Pancreas (tissue), 10 donors: ENCODE measurements at regions not wholly inside any gene's neighbourhood (a gene's known extent, or its start where the extent isn't known, plus 50 kb on each side); places are given as distances from the start of the nearest gene placed in this dataset.

Source experiments
- ATAC-seq, 4 donors: fragments of 200-7000 bp; cut with Tn5 transposase; one replicate each; pipeline versions ENCODE4 v1.8.0 to v1.9.1; 2020; ENCODE audit warnings: mild to moderate bottlenecking in 4 of 4, moderate library complexity in 4 of 4
- DNase-seq, 6 donors: peaks; one replicate each; pipeline ENCODE4 v3.0.0-alpha.2; 2020
- FAIRE-seq: peaks from 2 replicates; lab custom pipeline; 2012; peaks lifted over from hg19 to GRCh38; lab: Jason Lieb, UNC
- H3K27ac ChIP-seq, 4 donors: fragments of 200-600 bp; sonication (generic); 1 replicate in 3 of 4; 2 replicates in 1 of 4; pipeline versions ENCODE4 v1.5.0 to v1.8.0; 2020
- H3K27me3 ChIP-seq, 4 donors: fragments of 200-600 bp; one replicate each; pipeline ENCODE4 v1.8.0; 2021
- H3K36me3 ChIP-seq, 3 donors: fragments of 200-600 bp; sonication (generic) in 1 of 3; one replicate each; pipeline versions ENCODE4 v1.5.0 to v1.8.0; 2020 to 2021
- H3K4me1 ChIP-seq, 3 donors: fragments of 200-600 bp; one replicate each; pipeline ENCODE4 v1.8.0; 2021
- H3K4me3 ChIP-seq, 4 donors: fragments of 200-600 bp; sonication (generic) in 2 of 4; one replicate each; pipeline versions ENCODE4 v1.5.0 to v1.8.0; 2020 to 2021
- H3K9me3 ChIP-seq, 4 donors: fragments of 200-600 bp; one replicate each; pipeline ENCODE4 v1.8.0; 2021
- WGBS, 2 donors: extraction: QIAGEN DNeasy Blood & Tissue Kit; methylation state at CpG; one replicate each; pipeline ENCODE4 v1.1.7; 2013; 5-methylcytosine and 5-hydroxymethylcytosine counted together
- intact Hi-C, 3 donors: fragments of 100-400 bp; cut with DNase I; formaldehyde crosslinking; loops; one replicate each; pipeline versions ENCODE4 v1.11.1 to v1.14.2; 2022
- TF ChIP-seq, protein P1 (sequence below), 4 donors: fragments of 200-600 bp; sonication (generic) in 3 of 4; IDR thresholded peaks; one replicate each; pipeline versions ENCODE4 v1.5.0 to v1.8.0; 2021; ENCODE audit warnings: antibody characterized with exemption in 4 of 4
- donor health status: healthy with polysubstance abuse.
- donor health status: DM: no; HTN: no; CAD: no; lungs with moderate emphysema.
- donor health status: DM: no; HTN: no; CAD: no.
- donor health status: control.
- donor health status: control.
- donor health status: Bipolar disorder and iron deficiency.
- donor health status: DM: yes; HTN: yes; CAD: no.
- donor health status: DM: no; HTN: no; CAD: no.
- donor health status: DM: no; HTN: no; CAD: no.
- donor health status: DM: yes; HTN: yes; CAD: no.

DNA sequence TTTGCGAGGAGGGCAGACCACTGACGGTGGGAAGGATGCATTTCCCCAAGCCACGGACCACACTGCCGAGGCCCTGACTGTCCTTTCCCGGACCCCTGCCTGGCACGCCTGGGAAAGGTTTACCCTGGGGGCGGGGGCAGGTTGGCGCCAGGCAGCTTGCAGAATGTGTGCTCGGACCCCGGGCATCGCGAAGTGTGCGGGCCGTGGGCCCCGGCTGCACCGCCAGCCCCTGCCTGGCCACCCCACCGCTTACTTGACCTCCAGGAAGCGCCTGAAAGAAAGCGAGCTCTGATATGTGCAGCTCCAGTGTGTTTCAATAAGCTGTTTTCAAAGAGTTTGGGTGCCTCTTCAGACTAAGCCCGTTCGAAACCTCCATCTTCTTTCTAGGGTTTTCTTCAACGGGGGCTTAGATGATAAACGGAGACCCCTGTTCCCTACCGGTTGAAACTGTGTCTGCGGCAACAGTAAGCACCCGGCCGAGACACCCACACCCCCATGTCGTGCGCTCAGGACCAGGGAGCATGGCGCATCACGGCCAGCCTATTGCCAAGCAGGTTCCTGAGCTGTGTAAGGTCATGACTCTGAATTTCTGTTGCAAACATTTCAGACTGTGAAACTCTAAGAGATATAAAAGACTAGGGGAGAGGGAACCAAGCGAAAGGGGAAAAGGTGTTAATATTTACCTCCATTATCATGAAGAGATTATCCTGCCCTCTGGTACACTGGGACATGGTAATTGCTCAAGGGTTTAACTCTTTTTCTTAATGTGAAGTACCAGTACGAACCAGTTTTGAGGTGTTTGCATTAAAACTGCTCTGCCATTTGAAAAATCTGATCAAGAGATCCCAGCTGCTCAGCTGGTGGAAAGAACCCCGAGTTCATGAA is 231.2 kb upstream of the FOXQ1 start:
- intact Hi-C loops, result no loop called here
- H3K4me3 ChIP-seq, result no peak overlapping the region
- H3K27ac ChIP-seq, result peak overlapping the region in 3 of 4 donors; percentile 11 to 50 (median 49)
- no peak for FAIRE-seq
- ATAC-seq, result peak; percentile 68 to 84 (median 80)
- H3K4me1 ChIP-seq, result peaks cover 7 to 18% (median 15%) of the 10 kb centered on the region in 3 donors
- TF ChIP-seq, protein P1, sequence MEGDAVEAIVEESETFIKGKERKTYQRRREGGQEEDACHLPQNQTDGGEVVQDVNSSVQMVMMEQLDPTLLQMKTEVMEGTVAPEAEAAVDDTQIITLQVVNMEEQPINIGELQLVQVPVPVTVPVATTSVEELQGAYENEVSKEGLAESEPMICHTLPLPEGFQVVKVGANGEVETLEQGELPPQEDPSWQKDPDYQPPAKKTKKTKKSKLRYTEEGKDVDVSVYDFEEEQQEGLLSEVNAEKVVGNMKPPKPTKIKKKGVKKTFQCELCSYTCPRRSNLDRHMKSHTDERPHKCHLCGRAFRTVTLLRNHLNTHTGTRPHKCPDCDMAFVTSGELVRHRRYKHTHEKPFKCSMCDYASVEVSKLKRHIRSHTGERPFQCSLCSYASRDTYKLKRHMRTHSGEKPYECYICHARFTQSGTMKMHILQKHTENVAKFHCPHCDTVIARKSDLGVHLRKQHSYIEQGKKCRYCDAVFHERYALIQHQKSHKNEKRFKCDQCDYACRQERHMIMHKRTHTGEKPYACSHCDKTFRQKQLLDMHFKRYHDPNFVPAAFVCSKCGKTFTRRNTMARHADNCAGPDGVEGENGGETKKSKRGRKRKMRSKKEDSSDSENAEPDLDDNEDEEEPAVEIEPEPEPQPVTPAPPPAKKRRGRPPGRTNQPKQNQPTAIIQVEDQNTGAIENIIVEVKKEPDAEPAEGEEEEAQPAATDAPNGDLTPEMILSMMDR (IDR thresholded peaks at IDR 0.05), result no peak
- no peaks in the 10 kb centered on the region for H3K36me3 ChIP-seq
- no peaks in the 10 kb centered on the region for H3K9me3 ChIP-seq
- H3K27me3 ChIP-seq, result no peaks in the 10 kb centered on the region
- 76 to 78% methylated on average over 34 of the region's 34 CpGs for WGBS, 2 donors
- peak in 2 of 6 donors; percentile 43 to 68 for DNase-seq

DNA sequence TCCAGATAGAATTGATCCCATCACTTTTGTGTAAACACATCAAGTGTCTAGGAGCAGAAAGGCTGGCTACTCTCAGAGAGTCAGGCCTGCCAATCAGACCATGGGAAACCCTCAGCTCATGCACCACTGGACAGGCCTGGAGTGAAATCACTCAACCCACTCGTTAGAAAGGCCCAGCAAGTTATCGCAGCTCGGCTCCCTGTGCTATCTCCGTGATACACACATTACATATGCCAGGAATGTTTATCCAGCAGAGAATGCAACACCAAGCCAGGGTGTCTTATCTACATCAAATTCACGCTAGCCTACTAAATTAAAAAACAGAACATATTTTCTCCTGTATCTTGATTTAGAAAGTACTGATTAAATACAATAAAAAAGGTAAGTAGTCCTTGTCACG is 232.4 kb upstream of the FOXQ1 start:
- no peak overlapping the region for H3K4me3 ChIP-seq
- no peak for FAIRE-seq
- TF ChIP-seq, protein P1 (IDR thresholded peaks at IDR 0.05), result no peak
- intact Hi-C loops, result no loop called here
- no peak for DNase-seq
- WGBS, 2 donors, result 45 to 46% methylated on average over 6 of the region's 6 CpGs
- no peaks in the 10 kb centered on the region for H3K36me3 ChIP-seq
- H3K4me1 ChIP-seq, result peaks cover 7 to 21% (median 20%) of the 10 kb centered on the region in 3 donors
- no peaks in the 10 kb centered on the region for H3K9me3 ChIP-seq
- no peaks in the 10 kb centered on the region for H3K27me3 ChIP-seq
- no peak overlapping the region for H3K27ac ChIP-seq
- ATAC-seq, result peak in 3 of 4 donors; percentile 7 to 31 (median 8)

DNA sequence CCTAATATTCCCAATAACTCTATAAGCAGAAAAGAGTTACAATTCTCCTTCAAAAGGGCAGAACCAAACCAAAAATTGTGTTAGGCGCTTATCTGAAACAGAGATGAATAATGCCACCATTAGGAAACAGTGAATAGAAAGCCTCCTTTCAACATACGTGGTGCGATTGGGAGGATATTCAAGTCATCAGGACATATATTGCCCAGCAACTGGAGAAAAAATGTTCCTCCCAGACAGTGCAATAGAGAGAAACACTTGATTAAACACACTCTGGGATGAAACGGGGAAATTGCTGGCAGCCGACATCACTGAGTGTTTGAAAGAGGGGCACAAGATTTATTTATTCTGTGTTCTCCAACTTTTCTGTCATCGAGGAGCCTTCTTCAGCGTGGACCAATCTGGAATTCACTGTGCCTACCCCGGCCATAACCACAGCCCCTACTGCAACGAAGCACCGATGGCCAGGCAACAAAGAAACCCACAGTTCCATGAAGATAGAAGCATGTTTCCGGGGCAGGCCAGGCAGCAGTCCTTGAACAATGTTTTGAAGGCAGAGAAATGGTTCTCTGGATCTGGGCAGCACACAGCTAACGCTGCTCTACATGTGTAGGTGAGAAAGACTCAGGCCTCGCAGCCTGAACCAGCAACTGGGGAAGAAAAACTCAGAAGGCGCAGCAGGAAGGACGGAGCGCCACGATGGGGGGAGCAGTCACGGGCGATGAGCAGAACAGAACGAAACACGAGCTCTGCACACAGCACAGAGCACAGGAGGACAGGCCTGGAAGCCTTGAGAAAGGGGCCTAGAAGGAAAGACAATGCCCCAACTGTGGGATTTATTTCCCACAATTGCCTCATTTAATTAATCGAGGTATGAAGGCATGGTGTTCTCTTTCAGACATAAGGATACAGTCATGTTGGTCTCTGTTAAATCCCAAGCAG is 234.2 kb upstream of the FOXQ1 start:
- intact Hi-C loops, result no loop called here
- 89 to 96% methylated on average over 22 of the region's 22 CpGs for WGBS, 2 donors

DNA sequence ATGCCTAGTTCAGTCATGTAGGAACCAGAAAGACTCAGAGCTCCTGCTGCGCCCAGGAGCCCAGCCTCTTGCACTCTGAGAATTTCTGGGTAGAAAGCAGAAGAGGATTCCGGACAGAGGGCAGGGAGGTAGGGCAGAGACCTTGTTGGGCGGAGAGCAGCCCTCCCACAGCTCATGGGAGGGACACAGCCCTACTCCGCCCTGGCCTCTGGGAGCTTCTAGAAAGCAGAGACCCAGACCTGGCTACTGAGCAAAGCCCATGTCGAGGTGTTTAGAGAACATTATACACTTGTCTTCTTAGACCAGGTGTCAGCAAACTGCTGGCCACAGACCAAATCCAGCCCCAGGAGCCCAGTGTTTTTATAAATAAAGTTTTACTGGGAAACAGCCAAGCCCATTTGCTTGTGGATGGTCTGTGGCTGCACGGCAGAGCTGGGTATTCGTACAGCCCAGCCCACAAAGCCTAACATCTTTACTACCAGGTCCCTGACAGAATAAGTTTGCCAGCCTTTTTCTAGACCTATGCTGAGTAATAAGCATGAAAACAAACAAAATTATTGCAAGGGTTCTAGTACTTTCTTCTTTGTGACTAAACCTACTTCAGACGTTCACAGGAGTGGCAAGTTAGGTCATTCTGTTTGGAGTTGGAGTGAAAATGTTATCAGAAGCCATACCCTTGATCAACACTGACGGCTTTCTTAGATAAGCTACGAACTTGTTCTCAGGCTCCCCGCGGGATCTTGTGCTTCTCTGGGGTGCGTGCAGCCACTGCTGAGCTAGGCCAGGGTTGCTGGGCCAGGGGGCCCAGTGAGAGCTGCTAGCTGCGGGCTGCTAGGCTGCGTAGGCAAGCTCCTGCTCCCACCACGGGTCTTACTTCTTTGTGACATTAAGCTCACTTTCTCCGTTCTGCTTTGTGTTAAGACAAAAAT is 235.1 kb upstream of the FOXQ1 start:
- intact Hi-C loops, result no loop called here
- TF ChIP-seq, protein P1 (IDR thresholded peaks at IDR 0.05), result no peak
- H3K27ac ChIP-seq, result no peak overlapping the region
- no peaks in the 10 kb centered on the region for H3K9me3 ChIP-seq
- H3K4me3 ChIP-seq, result no peak overlapping the region
- no peaks in the 10 kb centered on the region for H3K36me3 ChIP-seq
- FAIRE-seq (no peak), ATAC-seq (peak in 2 of 4 donors; percentile 19 to 23), DNase-seq (no peak)
- WGBS, 2 donors, result 71 to 73% methylated on average over 17 of the region's 17 CpGs
- H3K27me3 ChIP-seq, result no peaks in the 10 kb centered on the region
- H3K4me1 ChIP-seq, result peaks cover 7 to 20% (median 15%) of the 10 kb centered on the region in 3 donors

More for the DNA sequence above, 234.2 kb upstream of the FOXQ1 start:
- ATAC-seq (no peak), FAIRE-seq (no peak), DNase-seq (no peak)
- no peaks in the 10 kb centered on the region for H3K9me3 ChIP-seq
- peaks cover 7 to 21% (median 20%) of the 10 kb centered on the region in 3 donors for H3K4me1 ChIP-seq
- no peak overlapping the region for H3K27ac ChIP-seq
- TF ChIP-seq, protein P1 (IDR thresholded peaks at IDR 0.05), result no peak
- H3K36me3 ChIP-seq, result no peaks in the 10 kb centered on the region
- no peaks in the 10 kb centered on the region for H3K27me3 ChIP-seq
- H3K4me3 ChIP-seq, result no peak overlapping the region
